ENCODE measurements at regions not wholly inside any gene's neighbourhood (a gene's known extent, or its start where the extent isn't known, plus 50 kb on each side); places are given as distances from the start of the nearest gene placed in this dataset.

- DNase-seq: no peak
Observed at GRCh38 chr6:147759536-147759935, 251.0 kb downstream of the SAMD5 start.

- DNase-seq: no peak
Observed at GRCh38 chr6:147765541-147765940, 257.1 kb downstream of the SAMD5 start.

DNA sequence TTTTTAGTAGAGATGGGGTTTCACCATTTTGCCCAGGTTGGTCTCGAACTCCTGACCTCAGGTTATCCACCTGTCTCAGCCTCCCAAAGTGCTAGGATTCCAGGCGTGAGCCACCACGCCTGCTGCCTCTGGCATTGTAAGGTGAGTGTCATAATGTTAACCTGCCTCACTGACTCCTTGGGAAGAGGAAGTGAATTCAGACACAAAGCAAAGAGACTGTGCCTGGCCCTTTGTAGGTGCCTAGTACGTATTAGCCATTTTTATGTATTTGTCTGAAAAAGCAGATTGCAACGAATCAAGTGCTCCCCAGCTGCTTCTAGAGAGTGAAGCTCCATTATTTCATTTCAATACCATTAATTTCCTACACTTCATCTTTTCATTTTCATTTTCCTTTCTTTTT is 260.5 kb downstream of the SAMD5 start:
- DNase-seq: no peak

DNA sequence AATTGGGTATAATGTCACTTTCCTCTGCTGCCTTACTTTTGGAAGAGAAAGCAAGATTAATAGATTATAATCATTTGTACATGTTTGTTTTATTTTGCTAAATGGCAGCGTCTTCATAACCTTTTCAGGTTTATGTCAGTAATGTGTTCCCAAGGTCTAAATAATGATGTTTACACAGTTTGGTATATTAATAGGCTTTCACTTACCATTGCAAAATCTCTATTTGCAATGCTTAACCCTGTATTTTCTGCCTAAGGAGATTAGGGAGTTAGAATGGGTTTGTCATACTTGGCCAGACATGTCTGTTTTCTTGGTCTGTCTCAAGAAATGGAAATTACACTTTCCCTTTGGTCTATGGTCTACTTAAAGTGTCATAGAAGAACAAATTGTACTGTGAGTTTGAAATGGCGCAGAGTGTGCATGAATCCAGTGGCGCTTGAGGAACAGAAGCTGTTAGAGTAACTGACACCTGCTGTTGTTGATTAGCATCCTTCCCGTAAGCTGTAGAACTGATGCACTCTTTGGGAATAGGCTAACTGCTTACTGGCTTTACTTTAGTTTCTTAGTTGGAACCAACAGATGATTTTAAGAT is 261.1 kb downstream of the SAMD5 start:
- no peak for DNase-seq

GRCh38 chr6:147770221-147770620 is 261.7 kb downstream of the SAMD5 start:
- no peak for DNase-seq

- no peak for DNase-seq
Observed at GRCh38 chr6:147772724-147773123, 264.2 kb downstream of the SAMD5 start.

DNA sequence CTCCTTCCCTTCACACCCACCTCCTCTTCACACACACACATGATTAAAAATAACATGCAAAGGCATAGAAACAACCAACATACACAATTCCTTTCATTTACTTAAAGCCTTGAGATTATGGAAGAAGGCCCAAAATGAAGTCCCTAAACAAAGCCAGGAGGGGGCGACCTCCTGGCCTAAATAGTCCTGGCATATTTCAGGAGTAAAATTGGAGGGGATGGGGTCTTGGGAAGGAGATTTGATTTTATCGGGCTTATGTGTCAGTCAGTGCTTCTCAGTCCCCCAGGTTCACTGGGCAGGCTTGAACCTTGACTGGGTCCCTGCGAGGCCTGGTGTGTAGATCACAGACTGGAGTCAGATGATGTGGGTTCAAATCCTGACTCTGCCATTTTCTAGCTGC is 266.4 kb downstream of the SAMD5 start:
- DNase-seq: no peak

- DNase-seq: no peak
Observed at GRCh38 chr6:147776631-147777213, 268.2 kb downstream of the SAMD5 start.

DNA sequence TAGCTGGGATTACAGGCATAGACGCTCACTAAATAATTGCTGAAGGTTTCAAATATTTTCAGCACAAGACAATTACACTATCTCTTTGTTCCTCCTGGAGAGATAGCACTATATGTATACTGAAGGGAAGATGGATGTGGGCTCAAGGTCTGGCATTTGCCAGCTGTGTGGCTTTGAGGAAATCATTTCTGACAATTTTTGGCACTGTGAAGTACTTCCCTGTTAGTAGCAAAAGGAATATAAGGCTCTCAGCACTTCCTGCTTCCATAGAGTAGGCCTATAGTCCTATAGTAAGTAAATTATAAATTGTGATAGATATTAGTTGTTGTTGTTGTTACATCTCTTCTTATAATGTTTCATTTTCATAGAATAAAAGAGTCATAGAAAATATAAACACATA is 271.1 kb downstream of the SAMD5 start:
- no peak for DNase-seq

DNA sequence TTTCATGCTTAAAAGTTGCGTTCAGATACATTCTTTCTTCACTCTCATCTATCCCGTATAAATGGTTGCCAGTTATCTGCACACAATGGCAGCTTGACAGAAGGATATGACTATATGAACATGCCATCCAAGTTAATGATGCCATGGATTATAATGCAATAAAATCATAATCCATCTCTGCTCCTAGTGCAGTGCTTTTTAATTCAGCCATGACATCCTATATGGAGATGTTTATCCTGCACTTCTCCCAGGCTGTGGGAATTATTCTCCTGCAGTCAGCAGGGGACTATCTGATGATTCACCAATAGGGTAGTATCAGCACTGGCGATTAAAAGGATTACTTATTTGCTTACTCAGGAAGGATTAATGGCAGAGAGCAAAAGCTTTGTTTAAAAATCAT is 273.8 kb downstream of the SAMD5 start:
- no peak for DNase-seq

- no peak for DNase-seq
Observed at GRCh38 chr6:147784371-147784770, 275.9 kb downstream of the SAMD5 start.

DNA sequence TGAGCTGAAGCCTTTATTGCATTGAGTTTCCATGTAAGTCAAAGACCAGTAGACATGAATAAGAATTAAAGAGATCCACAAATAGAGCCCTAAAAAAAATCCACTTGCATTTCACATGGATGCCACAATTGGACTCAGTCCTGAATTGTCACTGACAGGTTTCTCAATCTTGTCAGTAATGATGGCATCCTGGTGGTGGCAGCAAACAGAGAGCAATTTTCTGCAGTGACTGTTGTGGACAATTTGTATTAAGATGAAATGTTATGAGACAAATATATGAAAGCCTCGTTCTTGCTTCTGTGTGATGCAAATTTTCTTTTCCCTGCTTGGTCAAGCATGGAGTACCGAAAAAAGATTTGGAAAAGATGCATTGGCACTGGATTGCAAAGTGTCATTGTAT is 278.9 kb downstream of the SAMD5 start:
- no peak for DNase-seq

- no peak for DNase-seq
Observed at GRCh38 chr6:147789430-147789947, 281.0 kb downstream of the SAMD5 start.

DNA sequence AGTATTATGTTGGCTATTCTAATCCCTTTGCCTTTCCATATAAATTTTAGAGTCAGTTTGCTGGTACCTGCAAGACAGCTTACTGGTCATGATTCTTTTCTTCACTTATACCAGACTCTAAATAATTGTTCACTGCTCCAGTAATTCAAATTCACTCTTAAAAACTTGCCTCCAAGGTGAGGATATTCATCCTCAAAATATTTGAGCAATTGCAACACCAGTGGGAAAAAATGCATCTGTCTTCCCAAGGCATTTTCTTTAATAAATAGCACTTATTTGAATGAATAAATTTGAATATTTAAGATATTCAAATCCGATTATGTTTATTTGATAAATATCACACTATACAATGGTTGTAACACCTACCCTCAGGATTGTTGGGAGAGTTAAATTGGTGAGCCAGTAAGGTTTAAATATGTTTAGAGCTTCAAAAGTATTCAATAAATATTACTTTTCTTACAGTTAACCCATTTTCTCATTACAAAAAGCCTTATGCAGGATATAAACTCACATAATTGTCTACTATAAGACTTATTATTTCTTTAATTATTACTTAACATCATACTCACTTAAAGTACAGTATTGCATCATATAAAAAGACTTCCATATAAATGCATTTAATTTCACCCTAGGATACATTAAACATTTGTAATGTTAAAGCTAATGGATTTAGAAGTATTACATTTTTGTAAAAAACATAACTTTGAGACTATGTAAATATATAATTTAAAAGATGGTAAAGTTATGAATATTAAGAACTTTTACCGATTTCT is 285.6 kb downstream of the SAMD5 start:
- no peak for DNase-seq

DNA sequence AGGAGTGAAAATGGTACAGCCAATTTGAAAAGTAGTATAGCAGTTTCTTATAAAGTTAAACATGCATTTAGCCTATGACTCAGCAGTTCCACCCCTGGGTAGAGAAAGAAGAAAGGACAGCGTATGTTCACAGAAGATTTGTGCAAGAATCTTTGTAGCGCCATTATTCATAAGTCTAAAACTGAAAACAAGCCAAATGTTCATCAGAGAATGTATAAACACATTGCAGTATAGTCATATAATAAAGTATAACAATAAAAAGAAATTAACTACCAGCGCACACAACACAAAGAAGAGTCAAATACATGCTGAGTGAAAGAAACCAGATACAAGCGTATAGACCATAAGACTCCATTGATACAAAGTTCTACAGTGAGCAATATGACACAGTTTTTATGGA is 294.0 kb downstream of the SAMD5 start:
- no peak for DNase-seq

DNA sequence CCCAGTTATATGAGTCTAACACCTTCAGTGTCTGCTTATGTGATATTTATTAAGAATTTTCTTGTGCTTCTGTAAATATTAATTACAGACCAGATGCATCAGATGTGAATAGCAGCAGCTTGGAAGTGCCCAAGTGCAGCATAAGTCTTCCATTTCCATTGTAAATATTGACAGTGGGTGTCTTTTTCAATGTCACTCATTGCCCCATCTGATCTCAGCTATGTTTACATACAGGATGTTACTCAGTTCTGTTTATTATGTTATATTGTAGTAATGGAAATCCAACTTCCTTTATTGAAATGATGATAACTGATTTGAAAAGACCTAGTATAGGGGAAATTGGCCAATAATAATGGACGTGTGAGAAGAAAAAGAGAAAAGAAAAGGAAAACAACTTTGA is 296.7 kb downstream of the SAMD5 start:
- DNase-seq: no peak

GRCh38 chr6:147806697-147807096 is 298.2 kb downstream of the SAMD5 start:
- no peak for DNase-seq

GRCh38 chr6:147808640-147809039 is 300.1 kb downstream of the SAMD5 start:
- no peak for DNase-seq

GRCh38 chr6:147811913-147812629 is 303.6 kb downstream of the SAMD5 start:
- DNase-seq: no peak

DNA sequence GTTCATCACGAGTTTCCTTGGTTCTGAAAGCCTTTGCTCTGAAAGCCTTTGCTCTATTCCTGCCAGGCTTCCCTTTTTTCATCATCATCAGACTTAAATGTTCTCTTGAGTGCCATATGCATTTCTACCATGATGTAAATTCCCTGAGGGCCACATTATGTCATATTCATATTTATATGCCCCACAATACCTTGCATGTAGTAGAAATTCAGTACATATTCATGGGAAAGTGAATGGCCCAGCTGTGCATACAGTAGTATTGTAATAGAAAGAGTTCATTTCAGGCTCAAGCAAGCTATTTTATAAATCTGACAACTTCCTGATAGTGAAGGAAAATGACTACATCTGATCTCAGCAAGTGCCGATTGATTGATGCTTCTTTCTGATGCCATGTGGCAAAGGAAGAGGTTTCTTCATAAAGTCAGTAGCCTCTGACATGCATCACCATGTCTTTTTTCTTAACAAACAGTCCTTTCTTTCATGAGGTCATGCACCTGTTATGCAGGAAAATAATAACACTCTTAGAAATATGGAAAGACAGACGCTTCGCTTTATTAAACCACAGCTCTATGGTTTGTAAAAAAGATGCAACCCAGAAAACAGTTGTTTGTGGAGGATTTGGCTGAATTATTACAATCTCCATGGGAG is 308.7 kb downstream of the SAMD5 start:
- DNase-seq: no peak

DNA sequence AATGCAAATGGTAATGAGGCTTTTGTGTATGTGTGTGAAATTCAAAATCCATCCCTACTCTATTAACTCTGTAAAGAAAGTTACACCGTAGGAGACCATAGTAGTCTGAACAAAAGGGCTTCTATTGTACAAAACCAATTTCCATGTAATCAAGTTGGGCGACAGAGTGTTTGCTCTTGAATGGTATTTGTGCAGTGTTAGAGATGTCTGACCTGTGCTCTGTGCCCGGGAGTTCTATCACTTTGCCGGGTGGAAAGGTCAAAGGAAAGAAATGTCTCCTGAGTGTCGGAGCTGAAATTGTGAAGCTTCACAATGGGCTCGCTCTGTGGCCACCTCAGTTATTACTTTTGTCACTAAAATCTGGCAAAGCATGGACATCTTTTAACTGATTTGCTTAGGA is 312.0 kb downstream of the SAMD5 start:
- DNase-seq: no peak

GRCh38 chr6:147821295-147821897 is 312.9 kb downstream of the SAMD5 start:
- DNase-seq: no peak

- DNase-seq: no peak
Observed at GRCh38 chr6:147823936-147824335, 315.4 kb downstream of the SAMD5 start.
